GM03348 (cell line): ENCODE measurements at regions not wholly inside any gene's neighbourhood (a gene's known extent, or its start where the extent isn't known, plus 50 kb on each side); places are given as distances from the start of the nearest gene placed in this dataset.

ENCODE experiments used
- DNase-seq: peaks from one replicate; pipeline ENCODE4 v3.0.0; 2012; ENCODE audit warnings: low spot score

DNA sequence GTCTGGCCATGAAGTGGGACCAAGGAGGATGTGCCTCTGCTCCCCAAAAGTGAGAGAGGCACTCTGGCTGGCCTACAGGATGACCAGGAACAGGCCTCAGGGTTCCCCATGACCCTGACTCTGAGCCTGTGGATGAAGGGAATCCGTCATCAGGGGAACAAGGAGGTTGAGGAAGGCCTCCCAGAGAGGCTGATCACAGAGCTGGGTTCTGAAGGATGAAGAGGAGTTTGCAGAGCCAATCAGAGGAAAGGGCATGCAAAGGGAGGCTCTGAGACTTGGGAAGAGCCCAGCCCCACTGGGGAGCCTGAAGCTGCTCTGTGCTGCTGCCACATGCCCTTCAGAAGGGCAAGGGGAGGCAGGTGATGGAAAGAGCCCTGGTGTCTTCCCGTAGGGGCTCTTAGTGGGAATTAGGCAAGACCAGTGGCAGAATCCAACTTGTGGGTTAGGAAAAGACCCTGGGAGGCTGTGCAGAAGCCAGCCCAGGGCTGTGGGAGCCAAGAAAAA is 141.3 kb upstream of the ID2 start:
- no peak for DNase-seq

DNA sequence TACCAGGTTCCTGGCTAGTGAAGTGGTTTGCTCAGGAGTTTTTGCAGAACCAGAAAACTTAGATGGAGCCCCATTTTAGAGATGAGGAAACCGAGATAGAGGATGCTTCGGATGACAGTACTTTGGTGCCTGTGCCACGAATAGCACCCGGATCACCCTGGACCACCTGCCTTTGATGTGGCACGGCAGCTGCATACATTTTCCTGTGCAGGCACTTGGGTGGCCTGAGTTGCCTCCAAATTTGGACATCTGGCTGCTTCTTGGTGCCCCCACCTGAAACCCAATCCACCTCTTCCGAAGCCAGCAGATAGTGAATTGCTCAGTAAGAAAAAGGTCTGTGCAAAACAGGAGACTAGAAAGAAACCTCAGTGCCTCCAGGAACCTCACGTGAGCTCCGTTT is 140.6 kb upstream of the ID2 start:
- DNase-seq, result no peak

DNA sequence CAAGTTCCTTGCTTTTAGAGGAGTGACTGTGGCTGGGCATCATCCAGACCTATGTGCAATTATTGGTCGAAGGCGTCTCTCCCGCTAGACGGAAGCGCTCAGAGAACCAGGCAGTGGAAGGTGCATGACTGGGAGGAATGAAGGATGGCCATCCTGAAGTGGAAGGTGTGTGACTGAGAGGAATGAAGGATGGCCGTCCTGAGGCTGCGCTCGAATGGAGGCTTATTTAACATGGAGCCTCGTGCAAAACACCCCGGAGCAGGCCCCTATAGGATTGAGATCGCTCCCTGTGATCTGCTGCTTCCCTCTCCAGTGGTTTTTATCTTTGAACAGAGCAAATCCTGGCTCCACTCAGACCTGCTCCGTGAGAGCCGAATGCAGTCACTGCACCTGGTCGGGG is 140.2 kb upstream of the ID2 start:
- DNase-seq, result no peak

DNA sequence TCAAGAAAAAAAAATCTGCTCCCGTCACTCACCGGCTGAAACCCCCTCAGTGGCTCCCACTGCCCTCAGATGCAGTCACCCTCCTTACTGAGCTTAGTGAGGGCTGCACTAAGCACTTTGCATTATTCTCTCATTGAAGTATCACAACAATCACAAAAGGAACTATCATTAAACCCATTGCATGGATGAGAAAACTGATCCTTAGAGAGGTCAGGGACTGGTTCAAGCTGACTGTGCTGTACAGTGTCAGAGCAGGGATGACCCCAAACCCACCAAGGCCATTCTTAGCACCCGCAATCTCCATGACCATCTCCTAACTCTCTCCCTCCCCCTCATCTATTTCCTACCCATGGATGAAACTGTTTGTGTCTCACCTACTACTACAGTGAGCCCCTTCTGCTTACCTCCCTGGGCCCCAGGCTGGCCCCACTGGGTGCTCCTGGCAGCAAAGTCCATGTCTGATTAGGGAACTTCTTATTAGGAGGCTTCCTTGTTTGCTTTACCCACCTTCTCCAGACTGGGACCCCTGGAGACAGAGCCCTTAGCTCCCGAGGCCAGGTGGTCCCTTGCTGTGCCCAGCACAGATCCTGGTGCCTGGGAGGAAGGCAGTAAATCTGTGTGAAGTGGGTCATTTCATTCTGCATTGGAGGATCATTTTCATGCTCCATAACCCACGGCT is 139.3 kb upstream of the ID2 start:
- no peak for DNase-seq

DNA sequence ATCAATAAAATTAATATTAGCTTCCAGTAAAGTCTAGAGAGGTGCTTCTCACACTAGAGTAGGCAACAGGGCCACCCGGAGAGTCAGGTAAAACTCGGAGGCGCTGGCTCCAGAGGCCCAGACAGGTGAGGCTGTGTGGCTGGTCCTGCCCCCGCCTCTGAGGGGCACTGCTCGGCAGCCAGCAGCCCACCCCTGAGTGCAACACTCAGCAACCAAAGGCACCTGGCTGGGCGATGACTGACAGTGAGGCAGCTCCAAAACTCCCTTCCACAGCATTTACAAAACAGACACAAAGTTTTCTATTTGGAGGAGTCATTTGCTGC is 138.8 kb upstream of the ID2 start:
- DNase-seq, result no peak

DNA sequence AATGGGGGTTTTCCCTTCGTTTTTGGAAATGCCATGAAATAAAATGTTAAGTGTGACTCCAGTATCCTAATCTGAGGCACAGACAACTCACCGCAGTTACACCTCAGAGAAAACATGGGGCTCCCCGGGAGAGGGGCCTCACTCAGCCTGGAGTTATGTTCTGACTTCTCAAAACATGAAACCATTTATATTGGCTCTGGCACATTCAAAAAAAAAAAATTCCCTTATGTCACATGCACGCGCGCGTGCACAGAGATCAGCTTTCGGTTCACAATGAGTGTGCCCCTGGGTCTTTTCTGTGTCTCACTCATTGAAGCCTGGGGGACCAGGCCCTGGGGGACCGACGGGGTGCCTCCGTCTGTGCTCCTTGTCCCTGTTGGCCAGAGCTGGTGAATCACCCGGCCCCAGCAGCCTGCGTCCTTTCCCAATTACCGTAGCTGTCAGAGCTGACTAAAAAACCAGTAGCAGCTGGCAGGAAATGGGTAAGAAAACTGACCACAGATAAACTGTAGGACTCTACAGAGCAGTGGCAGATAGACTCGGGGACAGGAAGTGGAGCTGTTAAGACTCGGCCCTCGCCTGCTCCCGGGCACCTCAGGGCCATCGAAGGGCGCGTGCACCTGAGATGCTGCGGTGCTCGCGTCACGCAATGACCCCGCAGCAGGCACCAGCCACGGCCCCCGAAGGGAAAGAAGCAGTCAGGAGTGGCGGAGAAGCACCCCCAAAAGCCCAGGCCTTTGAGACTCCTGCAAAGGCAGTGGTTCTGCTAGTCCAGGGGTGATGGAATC is 138.3 kb upstream of the ID2 start:
- DNase-seq, result peak; percentile 88

DNA sequence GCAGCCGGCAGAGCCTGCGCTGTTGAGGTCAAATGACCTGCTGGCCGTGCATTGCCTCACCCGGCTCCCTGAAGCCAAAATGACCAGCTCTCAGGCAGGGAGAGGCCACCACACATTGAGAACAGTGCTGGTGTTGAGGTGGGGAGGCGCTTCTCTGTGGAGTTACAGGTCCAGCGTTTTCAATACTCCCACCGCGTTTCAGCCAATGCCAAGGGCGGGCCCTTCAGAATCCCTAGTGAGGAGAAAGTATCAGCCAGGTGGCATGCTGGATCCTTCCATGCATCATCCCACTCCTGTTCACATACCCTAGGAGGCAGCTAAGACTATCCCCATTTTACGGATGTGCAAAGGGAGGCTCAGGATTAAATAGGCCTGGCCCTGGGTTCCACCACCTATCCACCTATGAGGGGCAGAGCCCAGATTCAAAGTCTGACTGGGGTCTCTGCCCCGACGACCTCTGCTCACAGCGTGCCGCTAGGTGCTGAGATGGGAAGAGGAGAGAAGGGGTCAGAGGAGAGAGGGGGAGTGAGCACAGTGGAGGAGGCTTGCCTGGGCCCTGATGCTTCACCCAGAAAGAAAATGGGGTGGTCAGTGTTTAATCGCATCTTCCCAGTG is 137.6 kb upstream of the ID2 start:
- DNase-seq, result no peak

DNA sequence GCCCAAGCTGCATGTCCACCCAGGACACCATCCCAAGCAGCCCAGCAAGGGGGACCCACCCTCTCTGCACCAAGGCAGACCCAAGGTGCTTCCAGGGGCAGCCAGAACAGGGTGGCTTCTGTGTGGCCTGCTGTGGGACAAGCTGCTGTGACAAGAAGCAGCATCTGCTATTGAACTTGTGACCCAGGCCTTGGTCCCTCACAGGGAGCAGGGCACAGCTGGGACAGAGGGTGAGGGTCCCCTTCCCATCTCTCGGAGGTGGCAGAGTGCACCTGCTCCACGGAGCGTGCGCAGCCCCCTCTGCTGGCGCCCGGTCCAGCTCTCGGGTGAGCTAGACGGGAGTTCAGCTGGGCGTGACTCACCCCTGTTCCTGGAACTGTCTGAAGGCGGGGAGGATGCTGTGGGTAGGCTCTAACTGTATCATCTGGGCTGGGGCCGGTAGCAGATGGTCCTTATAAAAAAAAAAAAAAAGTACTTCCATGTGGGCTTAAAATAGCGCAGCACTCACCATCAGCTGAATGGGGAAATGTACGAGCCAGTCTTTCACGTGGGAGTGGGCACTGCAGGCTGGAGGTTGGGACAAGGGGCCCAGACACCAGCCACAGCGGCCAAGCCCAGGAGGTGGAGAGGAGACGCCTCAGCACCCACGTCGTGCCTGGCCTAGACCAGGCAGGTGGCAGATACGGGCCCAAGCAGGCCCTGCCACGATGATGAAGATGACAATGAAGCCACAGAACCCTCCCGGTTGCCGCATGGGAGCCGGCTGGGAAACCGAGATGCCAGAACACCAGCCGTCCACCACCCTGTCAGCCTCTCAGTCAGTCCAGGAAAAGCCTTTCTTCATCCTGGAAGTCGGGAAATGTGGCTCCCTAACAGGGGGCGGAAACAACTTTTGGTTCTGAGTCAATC is 136.8 kb upstream of the ID2 start:
- peak; percentile 95 for DNase-seq

DNA sequence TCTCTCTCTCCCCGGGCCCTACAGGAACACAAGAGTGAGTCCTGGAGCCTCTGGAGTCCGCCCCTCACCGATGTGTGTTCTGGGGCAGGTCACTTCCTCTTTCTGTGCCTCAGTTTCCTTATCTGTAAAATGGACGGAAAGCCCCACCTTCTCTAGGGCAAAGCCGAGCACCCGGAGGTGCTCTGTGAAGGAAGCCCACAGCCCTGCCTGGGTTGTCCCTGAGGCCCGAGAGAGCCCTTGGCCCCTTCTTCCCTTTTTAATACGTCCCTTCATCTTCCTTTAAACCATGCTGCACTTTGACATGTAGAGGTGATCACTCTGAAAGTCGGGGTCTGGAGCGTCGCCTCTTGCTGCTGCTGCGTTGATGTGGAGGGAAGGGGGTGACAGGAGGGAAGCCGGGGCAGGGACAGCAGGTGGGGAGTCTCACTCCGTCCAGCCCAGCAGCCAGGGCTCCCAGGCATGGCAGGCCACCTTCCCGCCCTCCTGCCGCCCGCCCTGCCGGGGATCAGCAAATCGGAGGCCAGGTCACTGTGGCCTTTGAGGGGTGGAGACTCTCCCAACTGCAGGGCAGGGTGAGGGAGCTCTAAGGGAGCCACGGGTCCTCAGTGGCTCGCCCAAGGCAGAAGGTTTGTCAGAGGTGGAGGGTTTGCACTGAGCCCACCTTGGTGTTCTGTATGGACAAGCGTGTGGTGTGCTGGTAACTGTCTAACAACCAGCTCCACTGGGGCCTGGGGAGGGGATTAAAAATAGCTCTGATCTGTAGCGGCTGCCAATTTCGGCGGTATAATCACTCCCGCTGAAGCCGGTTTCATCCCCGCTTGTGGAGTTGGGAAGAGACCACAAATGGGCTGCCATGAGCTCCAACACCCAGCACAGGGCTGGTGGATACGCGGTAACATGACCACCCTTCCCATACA is 135.9 kb upstream of the ID2 start:
- DNase-seq, result no peak

DNA sequence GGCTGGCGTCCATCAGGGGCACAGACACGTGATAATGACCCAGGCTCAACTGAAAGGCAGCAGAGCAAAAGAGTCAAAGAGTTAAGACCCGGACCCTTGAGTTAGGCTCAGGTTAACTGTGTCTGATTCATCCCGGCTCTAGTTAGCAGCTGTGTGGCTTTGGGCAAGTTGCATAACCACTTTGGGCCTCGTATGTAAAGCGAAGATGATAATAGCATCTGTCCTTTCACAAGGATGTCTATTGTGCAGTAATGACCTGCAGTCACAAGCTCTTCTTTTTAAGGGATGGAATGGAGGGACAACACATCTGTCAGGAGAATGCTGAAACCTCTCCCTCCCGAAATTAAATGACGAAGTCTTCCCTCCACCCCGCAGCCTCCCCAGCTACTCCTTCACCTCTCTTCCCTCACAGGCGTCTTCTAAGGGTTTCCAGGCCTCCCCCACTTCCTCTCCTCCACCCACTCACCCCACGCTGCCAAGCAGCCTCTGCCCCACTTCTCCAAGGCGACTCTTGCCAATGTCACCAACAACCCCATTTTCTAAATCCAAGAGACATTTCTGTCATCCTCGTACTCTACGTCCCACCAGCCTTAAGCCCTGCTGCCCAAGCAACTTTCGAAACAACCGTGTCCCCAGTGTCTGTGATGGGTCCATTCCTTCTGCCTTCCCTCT is 135.1 kb upstream of the ID2 start:
- DNase-seq, result no peak

DNA sequence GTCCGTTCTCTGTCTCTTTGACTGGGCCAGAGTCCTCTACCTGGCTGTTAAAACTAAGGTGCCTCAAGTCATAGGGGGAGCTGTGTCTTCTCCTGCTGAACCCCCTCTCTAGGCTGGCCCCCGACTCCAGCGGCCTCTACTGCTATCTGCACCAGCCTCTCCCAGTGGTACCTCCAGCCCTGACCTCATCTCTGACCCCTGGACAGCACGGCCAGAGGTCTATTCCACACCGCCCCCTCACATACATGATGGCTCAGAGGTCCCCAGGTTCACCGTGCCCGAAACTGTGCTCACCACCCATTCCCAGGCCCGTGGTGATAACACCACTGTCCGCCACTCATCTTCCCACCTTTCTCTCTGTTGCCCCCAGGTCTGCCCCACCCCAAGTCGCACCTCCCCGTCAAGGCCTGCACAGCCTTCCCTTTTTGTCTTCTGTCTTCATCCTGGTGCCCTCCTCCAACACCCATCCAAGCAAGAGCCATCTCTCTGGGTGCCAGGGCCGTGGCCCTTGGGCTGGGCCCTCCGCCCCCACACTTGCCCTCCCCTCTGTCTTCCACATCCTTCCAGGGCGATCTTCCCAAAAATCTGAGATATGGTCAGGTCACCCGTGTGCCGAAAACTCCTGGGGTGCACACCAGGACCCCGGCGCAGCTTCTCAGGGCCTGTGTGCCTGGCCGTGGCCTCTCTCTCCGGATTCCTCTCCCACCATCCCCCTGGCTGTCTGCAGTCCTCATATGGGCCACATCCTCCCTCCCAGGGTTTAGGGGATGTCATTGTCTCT is 134.4 kb upstream of the ID2 start:
- DNase-seq, result no peak

DNA sequence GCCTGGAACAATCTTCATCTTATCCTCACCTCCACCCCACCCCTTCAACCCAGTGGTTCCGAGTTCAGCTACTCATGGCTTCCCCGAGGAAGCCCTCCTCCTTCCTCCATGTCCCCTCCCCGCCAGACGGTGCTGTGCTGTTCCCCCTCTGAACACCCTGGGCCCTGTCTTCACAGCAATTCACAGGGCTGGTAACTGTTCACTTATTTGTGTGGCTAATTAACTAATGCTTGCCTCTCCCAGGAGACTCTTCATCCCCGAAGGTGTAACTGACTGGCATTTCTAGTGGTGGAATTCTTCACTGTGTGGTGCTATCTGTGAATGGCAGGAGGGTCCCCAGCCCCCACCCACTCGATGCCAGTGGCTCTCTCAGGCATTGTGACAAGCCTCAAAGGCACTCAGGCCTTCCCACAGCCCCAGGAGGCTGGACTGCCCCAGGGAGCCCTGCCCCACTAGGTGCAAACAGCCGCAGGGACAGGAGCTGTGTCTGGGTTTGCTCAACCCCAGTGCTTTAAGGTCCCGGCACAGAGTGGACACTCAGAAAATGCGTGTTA is 133.7 kb upstream of the ID2 start:
- no peak for DNase-seq

DNA sequence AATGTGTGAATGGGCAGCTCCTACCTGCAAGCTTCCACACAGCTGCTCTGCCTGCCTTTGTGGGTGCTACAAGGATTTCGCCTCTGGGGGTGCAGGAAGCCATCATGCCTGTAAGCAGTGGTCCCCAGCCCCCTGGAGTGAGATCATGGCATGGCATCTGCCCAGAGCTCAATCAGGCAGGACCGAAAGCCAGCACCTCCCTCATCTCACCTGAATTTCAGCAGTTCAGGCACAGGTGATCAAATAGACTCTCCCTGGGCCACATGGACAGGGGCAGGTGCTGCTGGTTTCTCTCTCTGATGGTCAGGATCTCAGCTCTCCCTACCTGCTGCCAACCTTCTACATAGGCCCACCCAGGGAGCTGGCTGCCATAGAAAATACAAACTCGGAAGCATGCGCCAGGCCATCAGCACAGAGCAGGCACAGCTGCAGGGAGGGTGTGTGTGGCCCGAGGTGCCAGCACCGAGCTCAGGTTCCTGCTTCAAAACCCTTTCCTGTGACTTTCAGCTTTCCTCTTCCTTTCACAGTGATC is 133.2 kb upstream of the ID2 start:
- no peak for DNase-seq

DNA sequence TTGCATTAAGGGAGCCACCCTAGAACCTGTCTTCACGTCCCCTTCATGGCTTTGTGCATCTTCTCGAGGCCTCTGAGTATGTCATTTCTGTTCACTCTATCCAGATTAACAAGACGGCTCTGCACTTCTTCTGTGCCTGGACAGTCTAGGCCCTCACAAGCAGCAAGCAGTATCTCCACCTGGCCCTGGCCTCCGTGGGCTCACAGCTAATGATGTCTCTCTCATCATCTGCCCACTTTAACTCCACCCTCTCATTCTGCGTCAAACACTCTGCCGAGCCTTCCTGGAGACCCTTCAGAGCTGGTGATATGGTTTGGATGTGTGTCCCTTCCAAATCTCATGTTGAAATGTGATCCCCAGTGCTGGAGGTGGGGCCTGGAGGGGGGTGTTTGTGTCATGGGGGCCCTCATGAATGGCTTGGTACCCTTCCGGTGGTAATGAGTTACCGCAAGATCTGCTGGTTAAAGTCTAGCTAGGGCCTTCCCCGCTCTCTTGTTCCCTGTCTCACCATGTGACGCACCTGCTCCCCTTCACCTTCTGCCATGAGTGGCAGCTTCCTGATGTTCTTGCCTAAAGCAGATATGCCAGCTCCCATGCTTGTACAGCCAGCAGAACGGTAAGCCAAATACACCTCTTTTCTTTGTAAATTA is 132.5 kb upstream of the ID2 start:
- DNase-seq, result no peak

DNA sequence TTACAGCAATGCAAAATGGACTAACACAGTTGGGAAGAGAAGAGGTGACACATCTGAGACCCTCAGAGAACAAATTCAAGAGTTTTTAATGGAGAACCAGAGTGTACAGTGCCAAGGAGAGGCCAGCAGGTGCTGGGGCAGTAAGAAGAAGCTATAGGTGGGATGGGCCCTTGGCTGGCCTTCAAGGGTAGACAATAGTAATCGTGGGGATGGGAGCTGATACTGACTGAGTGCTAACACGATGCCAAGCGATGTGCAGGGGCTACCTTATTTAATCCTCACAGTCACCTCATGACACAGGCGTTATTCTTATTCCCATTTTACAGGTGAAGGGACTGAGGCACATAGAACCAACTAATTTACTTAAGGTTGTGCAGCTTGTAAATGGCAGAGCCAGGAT is 131.9 kb upstream of the ID2 start:
- no peak for DNase-seq

DNA sequence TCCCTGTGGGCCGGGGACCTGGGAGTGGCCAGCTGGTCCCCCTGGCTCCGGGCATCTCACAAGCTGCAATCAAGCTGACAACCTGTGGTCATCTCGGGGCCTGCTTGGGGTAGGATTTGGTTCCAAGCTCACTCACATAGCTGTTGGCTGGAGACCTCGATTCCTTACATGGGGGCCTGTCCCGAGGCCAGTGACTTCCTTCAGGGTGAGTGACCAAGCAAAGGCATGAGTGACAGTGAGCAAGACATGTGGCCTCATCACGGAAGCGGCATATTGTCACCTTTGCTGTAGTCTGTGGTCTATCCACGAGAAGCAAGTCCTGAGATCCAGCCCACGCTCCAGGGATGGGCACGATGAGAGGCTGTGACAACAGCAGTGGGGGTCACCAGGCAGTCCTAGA is 131.4 kb upstream of the ID2 start:
- DNase-seq, result no peak

DNA sequence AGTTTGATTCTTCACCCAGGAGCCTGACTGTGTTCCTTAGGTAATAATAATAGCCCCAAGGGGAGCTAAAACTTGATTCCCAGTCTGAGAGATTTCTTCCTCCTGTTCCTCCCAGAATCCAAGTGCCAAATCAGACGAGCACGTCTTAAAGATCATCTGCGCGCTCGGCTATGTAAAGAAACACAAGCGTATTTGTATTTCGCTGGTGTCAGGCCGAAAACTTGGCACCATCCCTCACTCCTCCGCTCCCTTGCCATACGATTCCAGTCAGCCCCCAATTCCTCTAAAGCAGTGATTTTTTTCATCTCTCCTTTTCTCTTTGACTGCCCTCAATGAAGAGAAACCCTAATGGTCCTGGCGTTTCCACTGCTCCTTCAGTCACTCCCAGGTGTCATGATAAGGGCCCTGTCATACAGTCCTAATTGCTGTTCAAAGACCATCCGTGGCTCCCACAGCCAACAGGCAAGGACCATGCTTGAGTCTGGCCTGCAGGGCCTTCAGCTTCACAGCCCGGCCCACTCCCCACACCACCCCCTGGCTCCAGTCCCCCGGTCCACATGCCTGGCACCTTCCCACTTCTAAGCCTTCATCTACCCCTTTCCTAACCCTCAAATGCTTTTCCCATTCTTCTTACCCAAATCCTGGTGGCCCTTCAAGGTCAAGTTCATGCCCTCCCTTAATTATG is 130.8 kb upstream of the ID2 start:
- DNase-seq, result no peak

DNA sequence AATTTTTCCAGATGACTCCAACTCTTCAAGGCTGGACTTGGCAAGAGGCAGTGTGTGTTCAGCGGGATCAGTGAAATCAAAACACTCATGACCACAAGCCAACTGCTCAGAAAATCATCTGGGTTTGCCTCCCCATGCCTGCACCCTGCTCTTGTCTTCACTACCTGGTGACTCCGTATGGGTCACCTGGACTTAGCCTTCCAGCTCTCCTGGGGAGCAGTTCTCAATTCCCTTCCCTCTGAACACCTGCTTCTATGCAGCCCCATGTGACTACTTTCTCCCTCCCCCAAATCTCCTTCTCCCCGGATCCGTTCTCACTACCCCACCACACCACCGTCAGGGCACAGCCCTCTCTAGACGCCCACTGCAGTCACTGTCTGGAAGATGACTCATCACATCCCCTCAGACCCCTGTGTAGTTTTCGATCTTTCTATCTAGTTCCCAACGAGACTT is 130.2 kb upstream of the ID2 start:
- DNase-seq, result no peak
